IMR-90 (cell line): ENCODE measurements at regions not wholly inside any gene's neighbourhood (a gene's known extent, or its start where the extent isn't known, plus 50 kb on each side); places are given as distances from the start of the nearest gene placed in this dataset.

Source experiments
- ATAC-seq: fragments of 200-7000 bp; cut with Tn5 transposase; 2 replicates; pipeline ENCODE4 v1.9.1; 2020; ENCODE audit warnings: low read depth, mild to moderate bottlenecking, moderate library complexity
- BruUV-seq: library from RNA; stranded (reverse); fragments of 400-500 nt; replicated peaks from 2 replicates; lab custom pipeline; 2021; lab: Mats Ljungman, UMichigan
- CTCF ChIA-PET: fragments of 300-600 bp; formaldehyde crosslinking; extraction: SDS; loops from one replicate; lab custom pipeline; 2021; ENCODE audit warnings: antibody characterized with exemption; lab: Yijun Ruan, JAX
- POLR2A ChIA-PET: fragments of 300-600 bp; sonication (Branson Sonifier 250); formaldehyde crosslinking; loops from one replicate; lab custom pipeline; 2022; ENCODE audit warnings: antibody characterized with exemption; ENCODE audit not compliant: unreplicated experiment; lab: Charles Lee
- DNase-seq: peaks from one replicate; pipeline ENCODE4 v3.0.0; 2013
- H2AFZ ChIP-seq: replicated peaks from 2 replicates; pipeline ENCODE3; 2013; ENCODE audit warnings: low read length, mild to moderate bottlenecking; ENCODE audit not compliant: poor library complexity
- H2AK5ac ChIP-seq: 2 replicates; pipeline ENCODE4 v1.6.1; 2013; ENCODE audit warnings: low read depth, low read length, inconsistent platforms
- H2AK9ac ChIP-seq: replicated peaks from 2 replicates; pipeline ENCODE3; 2013; ENCODE audit warnings: mild to moderate bottlenecking, low read depth, low read length, moderate library complexity; ENCODE audit not compliant: poor library complexity
- H2BK120ac ChIP-seq: 2 replicates; pipeline ENCODE4 v1.6.1; 2013; ENCODE audit warnings: low read depth, low read length, inconsistent platforms
- H2BK15ac ChIP-seq: 3 replicates; pipeline ENCODE4 v1.6.1; 2013; ENCODE audit warnings: low read depth, low read length, inconsistent platforms
- H2BK20ac ChIP-seq: 2 replicates; pipeline ENCODE4 v1.6.1; 2013; ENCODE audit warnings: low read depth, mild to moderate bottlenecking, inconsistent platforms, low read length, moderate library complexity
- H2BK5ac ChIP-seq: 2 replicates; pipeline ENCODE4 v1.6.1; 2013; ENCODE audit warnings: mild to moderate bottlenecking, low read depth, low read length, inconsistent platforms; ENCODE audit not compliant: poor library complexity, severe bottlenecking
- H3K14ac ChIP-seq: replicated peaks from 2 replicates; pipeline ENCODE4 v1.6.1; 2013; ENCODE audit warnings: low read depth, low read length, inconsistent platforms
- H3K18ac ChIP-seq: 2 replicates; pipeline ENCODE4 v1.6.1; 2013; ENCODE audit warnings: low read depth, low read length, control low read depth
- H3K23ac ChIP-seq: 2 replicates; pipeline ENCODE4 v1.6.1; 2013; ENCODE audit warnings: low read depth, low read length, inconsistent platforms
- H3K27ac ChIP-seq: 2 replicates; pipeline ENCODE4 v1.5.1; 2013; ENCODE audit warnings: mild to moderate bottlenecking, control low read depth, low read length; ENCODE audit not compliant: insufficient read depth
- H3K27me3 ChIP-seq: 2 replicates; pipeline ENCODE4 v1.6.1; 2013; ENCODE audit warnings: low read length; ENCODE audit not compliant: control insufficient read depth, insufficient read depth
- H3K36me3 ChIP-seq: 2 replicates; pipeline ENCODE4 v1.6.1; 2013; ENCODE audit warnings: low read length, mixed read lengths; ENCODE audit not compliant: control insufficient read depth, insufficient read depth
- H3K4ac ChIP-seq: 2 replicates; pipeline ENCODE4 v1.6.1; 2013; ENCODE audit warnings: low read depth, low read length, inconsistent platforms
- H3K4me1 ChIP-seq: 2 replicates; pipeline ENCODE4 v1.6.1; 2013; ENCODE audit warnings: low read length, mixed read lengths; ENCODE audit not compliant: control insufficient read depth, insufficient read depth
- H3K4me2 ChIP-seq: 2 replicates; pipeline ENCODE4 v1.6.1; 2013; ENCODE audit warnings: low read depth, mild to moderate bottlenecking, control low read depth, low read length, moderate library complexity
- H3K4me3 ChIP-seq: 2 replicates; pipeline ENCODE4 v1.5.1; 2013; ENCODE audit warnings: low read depth, mild to moderate bottlenecking, control low read depth, low read length, moderate library complexity; ENCODE audit not compliant: insufficient read depth
- H3K56ac ChIP-seq: 2 replicates; pipeline ENCODE4 v1.6.1; 2013; ENCODE audit warnings: low read length, inconsistent platforms; ENCODE audit not compliant: insufficient read depth; ENCODE audit errors: extremely low read depth
- H3K79me1 ChIP-seq, 2 experiments: 2 replicates each; pipeline ENCODE4 v1.6.1; 2013; ENCODE audit warnings: low read length in 2 of 2, inconsistent platforms in 1 of 2, low read depth in 1 of 2
- H3K9ac ChIP-seq: 2 replicates; pipeline ENCODE4 v1.6.1; 2013; ENCODE audit warnings: low read depth, low read length, control low read depth
- H3K9me1 ChIP-seq: 2 replicates; pipeline ENCODE4 v1.6.1; 2013; ENCODE audit warnings: low read length, inconsistent platforms; ENCODE audit not compliant: insufficient read depth
- H3K9me3 ChIP-seq: 2 replicates; pipeline ENCODE4 v1.6.1; 2013; ENCODE audit warnings: low read length; ENCODE audit not compliant: control insufficient read depth, insufficient read depth
- H4K20me1 ChIP-seq: 2 replicates; pipeline ENCODE4 v1.6.1; 2013; ENCODE audit warnings: low read length, inconsistent platforms; ENCODE audit not compliant: insufficient read depth
- H4K5ac ChIP-seq: 2 replicates; pipeline ENCODE4 v1.6.1; 2013; ENCODE audit warnings: mild to moderate bottlenecking, low read depth, low read length, control low read depth
- H4K8ac ChIP-seq, 2 experiments: 2 replicates each; pipeline ENCODE4 v1.6.1; 2013; ENCODE audit warnings: low read depth in 2 of 2, low read length in 2 of 2, control low read depth in 1 of 2, inconsistent platforms in 1 of 2
- H4K91ac ChIP-seq: 2 replicates; pipeline ENCODE4 v1.6.1; 2013; ENCODE audit warnings: low read depth, low read length, inconsistent platforms; ENCODE audit not compliant: insufficient read depth
- BHLHE40 ChIP-seq: fragments of 150-350 bp; IDR thresholded peaks from 2 replicates; pipeline ENCODE4 v1.6.1; 2016; ENCODE audit warnings: mild to moderate bottlenecking, low read depth, low read length
- CEBPB ChIP-seq: IDR thresholded peaks from 2 replicates; pipeline ENCODE4 v1.6.1; 2012; ENCODE audit warnings: low read depth, low read length, improper control_type of control experiment
- FOS ChIP-seq: fragments of 150-350 bp; IDR thresholded peaks from 2 replicates; pipeline ENCODE4 v1.6.1; 2016; ENCODE audit warnings: low read depth, low read length
- MAFK ChIP-seq: IDR thresholded peaks from 2 replicates; pipeline ENCODE4 v1.6.1; 2012; ENCODE audit warnings: low read depth, low read length, improper control_type of control experiment
- MAZ ChIP-seq: IDR thresholded peaks from 2 replicates; pipeline ENCODE4 v1.6.1; 2012; ENCODE audit warnings: low read depth, mild to moderate bottlenecking, low read length, improper control_type of control experiment, moderate library complexity, borderline replicate concordance
- MXI1 ChIP-seq: IDR thresholded peaks from 2 replicates; pipeline ENCODE4 v1.6.1; 2012; ENCODE audit warnings: low read depth, mild to moderate bottlenecking, low read length, moderate library complexity, borderline replicate concordance
- NFE2L2 ChIP-seq: fragments of 150-350 bp; IDR thresholded peaks from 2 replicates; pipeline ENCODE4 v1.6.1; 2016; ENCODE audit warnings: low read depth, mild to moderate bottlenecking, low read length
- POLR2A ChIP-seq: IDR thresholded peaks from 2 replicates; pipeline ENCODE4 v1.6.1; 2012; ENCODE audit warnings: mild to moderate bottlenecking, low read depth, low read length
- RAD21 ChIP-seq: IDR thresholded peaks from 2 replicates; pipeline ENCODE4 v1.6.1; 2012; ENCODE audit warnings: low read length, improper control_type of control experiment
- RCOR1 ChIP-seq: IDR thresholded peaks from 2 replicates; pipeline ENCODE4 v1.6.1; 2012; ENCODE audit warnings: mild to moderate bottlenecking, low read length, improper control_type of control experiment; ENCODE audit not compliant: insufficient replicate concordance
- RFX5 ChIP-seq: IDR thresholded peaks from 2 replicates; pipeline ENCODE4 v1.8.0; 2012; ENCODE audit warnings: low read depth, mild to moderate bottlenecking, low read length, moderate library complexity
- SMC3 ChIP-seq: fragments of 150-350 bp; IDR thresholded peaks from 2 replicates; pipeline ENCODE4 v1.6.1; 2016; ENCODE audit warnings: low read depth, mild to moderate bottlenecking, antibody characterized with exemption, low read length, moderate library complexity
- WGBS, 2 experiments: methylation state at CpG; one replicate each; pipeline versions ENCODE4 v1.1.5 to v1.1.7; 2013; ENCODE audit warnings: missing lambda C conversion rate in 2 of 2; ENCODE audit not compliant: insufficient read length in 1 of 2; ENCODE audit errors: extremely low coverage in 2 of 2; 5-methylcytosine and 5-hydroxymethylcytosine counted together
- dilution Hi-C: fragments of 300-500 bp; cut with HindIII; formaldehyde crosslinking; loops from one replicate; pipeline ENCODE4 v1.14.3; 2018; ENCODE audit warnings: low sequenced_read_pairs; ENCODE audit not compliant: unreplicated experiment
- in situ Hi-C: fragments of 300-500 bp; cut with MboI; formaldehyde crosslinking; loops from 3 replicates; pipeline ENCODE4 v1.14.3; 2019; ENCODE audit warnings: low sequenced_read_pairs, inconsistent platforms, mixed read lengths
- intact Hi-C: fragments of 100-400 bp; cut with micrococcal nuclease; formaldehyde crosslinking; loops from 2 replicates; pipeline ENCODE4 v1.10.0; 2022
- TF ChIP-seq, protein P1 (sequence below): conservative IDR thresholded peaks from 2 replicates; pipeline ENCODE4 v1.5.1; 2012; ENCODE audit warnings: mild to moderate bottlenecking, low read depth, low read length, improper control_type of control experiment
- TF ChIP-seq, protein P2 (sequence below): fragments of 150-350 bp; IDR thresholded peaks from 2 replicates; pipeline ENCODE4 v1.6.1; 2016; ENCODE audit warnings: low read depth, mild to moderate bottlenecking, low read length, moderate library complexity, borderline replicate concordance
- TF ChIP-seq, protein P3 (sequence below): fragments of 150-350 bp; IDR thresholded peaks from 2 replicates; pipeline ENCODE4 v1.6.1; 2017; ENCODE audit warnings: mild to moderate bottlenecking, antibody characterized with exemption, low read length, low read depth

DNA sequence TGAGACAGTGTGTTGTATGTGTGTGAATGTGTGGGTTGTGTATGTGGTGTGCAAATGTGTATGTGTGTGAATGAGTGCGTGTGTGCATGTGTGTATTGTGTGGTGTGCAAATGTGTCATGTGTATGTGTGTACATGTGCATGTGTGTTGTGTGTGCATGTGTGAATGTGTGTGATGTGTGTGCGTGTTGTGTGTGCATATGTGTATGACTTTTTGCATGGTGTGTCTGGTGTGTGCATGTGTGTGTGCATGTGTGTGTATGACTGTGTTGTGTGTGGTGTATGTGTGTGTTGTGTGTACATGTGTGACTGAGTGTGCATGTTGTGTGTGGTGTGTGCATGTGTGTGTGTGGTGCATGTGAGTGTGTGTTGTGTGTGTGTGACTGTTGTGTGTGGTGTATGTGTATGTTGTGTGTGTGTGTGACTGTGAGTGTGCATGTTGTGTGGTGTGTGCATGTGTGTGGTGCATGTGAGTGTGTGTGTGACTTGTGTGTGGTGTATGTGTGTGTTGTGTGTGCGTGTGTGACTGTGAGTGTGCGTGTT lies 268.3 kb downstream of the DCDC2C start:
- Histone ChIP-seq H3K36me3 (no peaks in the 10 kb centered on the region), H2AFZ (peak overlapping the region; percentile 43), H3K9me1 (no peaks in the 10 kb centered on the region), H2BK15ac (no peak overlapping the region), H3K9me3 (peaks cover 50% of the 10 kb centered on the region), H3K9ac (no peak overlapping the region), H2BK5ac (peak overlapping the region; percentile 84), H2BK120ac (no peak overlapping the region), H2AK9ac (no peak overlapping the region), H2AK5ac (no peak overlapping the region), H4K8ac (no peak overlapping the region), H2BK20ac (no peak overlapping the region), H3K4ac (no peak overlapping the region), H4K91ac (no peak overlapping the region), H3K23ac (no peak overlapping the region), H3K4me1 (no peaks in the 10 kb centered on the region), H3K27me3 (no peaks in the 10 kb centered on the region), H3K18ac (no peak overlapping the region), H3K4me2 (no peak overlapping the region), H3K4me3 (no peak overlapping the region), H3K14ac (no peak overlapping the region), H3K56ac (no peak overlapping the region), H3K27ac (no peak overlapping the region), H4K20me1 (no peaks in the 10 kb centered on the region), H4K5ac (no peak overlapping the region), H3K79me1 (no peaks in the 10 kb centered on the region)
- WGBS, 2 experiments = 92% methylated on average over 4 of the region's 4 CpGs; no CpG with 5 or more reads in 1 of the 2 experiments
- ATAC-seq (no peak), DNase-seq (no peak)
- in situ Hi-C loops (loop anchor here (25.0 kb wide), 1 partner anchor 1941 kb away; no protein-coding TSS in a partner anchor), dilution Hi-C loops (no loop called here), intact Hi-C loops (no loop called here)
- ChIA-PET CTCF (no interaction called here), POLR2A (no interaction called here)
- no peak for TF ChIP-seq POLR2A
- no peak for TF ChIP-seq RAD21
- TF ChIP-seq MXI1 = no peak
- TF ChIP-seq SMC3 = no peak
- TF ChIP-seq MAZ = no peak
- TF ChIP-seq FOS = no peak
- TF ChIP-seq, protein P1, sequence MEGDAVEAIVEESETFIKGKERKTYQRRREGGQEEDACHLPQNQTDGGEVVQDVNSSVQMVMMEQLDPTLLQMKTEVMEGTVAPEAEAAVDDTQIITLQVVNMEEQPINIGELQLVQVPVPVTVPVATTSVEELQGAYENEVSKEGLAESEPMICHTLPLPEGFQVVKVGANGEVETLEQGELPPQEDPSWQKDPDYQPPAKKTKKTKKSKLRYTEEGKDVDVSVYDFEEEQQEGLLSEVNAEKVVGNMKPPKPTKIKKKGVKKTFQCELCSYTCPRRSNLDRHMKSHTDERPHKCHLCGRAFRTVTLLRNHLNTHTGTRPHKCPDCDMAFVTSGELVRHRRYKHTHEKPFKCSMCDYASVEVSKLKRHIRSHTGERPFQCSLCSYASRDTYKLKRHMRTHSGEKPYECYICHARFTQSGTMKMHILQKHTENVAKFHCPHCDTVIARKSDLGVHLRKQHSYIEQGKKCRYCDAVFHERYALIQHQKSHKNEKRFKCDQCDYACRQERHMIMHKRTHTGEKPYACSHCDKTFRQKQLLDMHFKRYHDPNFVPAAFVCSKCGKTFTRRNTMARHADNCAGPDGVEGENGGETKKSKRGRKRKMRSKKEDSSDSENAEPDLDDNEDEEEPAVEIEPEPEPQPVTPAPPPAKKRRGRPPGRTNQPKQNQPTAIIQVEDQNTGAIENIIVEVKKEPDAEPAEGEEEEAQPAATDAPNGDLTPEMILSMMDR = no peak
- TF ChIP-seq, protein P2, sequence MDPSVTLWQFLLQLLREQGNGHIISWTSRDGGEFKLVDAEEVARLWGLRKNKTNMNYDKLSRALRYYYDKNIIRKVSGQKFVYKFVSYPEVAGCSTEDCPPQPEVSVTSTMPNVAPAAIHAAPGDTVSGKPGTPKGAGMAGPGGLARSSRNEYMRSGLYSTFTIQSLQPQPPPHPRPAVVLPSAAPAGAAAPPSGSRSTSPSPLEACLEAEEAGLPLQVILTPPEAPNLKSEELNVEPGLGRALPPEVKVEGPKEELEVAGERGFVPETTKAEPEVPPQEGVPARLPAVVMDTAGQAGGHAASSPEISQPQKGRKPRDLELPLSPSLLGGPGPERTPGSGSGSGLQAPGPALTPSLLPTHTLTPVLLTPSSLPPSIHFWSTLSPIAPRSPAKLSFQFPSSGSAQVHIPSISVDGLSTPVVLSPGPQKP = no peak
- TF ChIP-seq NFE2L2 = no peak
- TF ChIP-seq BHLHE40 = no peak
- no peak for TF ChIP-seq RFX5
- no peak for TF ChIP-seq CEBPB
- no peak for TF ChIP-seq RCOR1
- no peak for TF ChIP-seq MAFK
- TF ChIP-seq, protein P3, sequence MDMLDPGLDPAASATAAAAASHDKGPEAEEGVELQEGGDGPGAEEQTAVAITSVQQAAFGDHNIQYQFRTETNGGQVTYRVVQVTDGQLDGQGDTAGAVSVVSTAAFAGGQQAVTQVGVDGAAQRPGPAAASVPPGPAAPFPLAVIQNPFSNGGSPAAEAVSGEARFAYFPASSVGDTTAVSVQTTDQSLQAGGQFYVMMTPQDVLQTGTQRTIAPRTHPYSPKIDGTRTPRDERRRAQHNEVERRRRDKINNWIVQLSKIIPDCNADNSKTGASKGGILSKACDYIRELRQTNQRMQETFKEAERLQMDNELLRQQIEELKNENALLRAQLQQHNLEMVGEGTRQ = no peak
- BruUV-seq = no TSS peak
